ENCODE measurements at regions not wholly inside any gene's neighbourhood (a gene's known extent, or its start where the extent isn't known, plus 50 kb on each side); places are given as distances from the start of the nearest gene placed in this dataset.
A peak's percentile ranks its signal among the peaks of the same experiment; 100 is the strongest.
"Not testable (repeated sequence)": the region's sequence is repeated elsewhere in the genome, so short reads cannot be mapped to it uniquely, and the experiment has no call there.

DNA sequence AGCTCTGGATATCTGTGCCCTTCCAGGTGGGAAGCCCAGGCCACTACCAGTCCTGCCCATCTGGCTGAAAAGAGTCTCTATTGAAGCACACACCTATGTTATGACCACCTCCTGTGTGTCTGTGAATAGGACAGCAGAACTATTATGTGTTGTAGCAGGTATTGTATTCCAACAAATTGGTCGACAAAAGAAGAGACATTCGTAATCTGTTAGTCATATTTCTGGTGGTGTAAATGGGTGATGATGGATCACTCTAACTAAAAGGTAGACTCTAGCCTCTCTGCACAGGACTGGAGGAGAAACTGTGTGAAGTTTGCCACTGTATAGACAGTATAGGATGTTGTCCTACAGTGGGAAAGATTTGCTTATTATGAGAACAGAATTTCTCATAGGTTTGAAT is 416.1 kb downstream of the TMEM38B start:
- DNase-seq = no peak

DNA sequence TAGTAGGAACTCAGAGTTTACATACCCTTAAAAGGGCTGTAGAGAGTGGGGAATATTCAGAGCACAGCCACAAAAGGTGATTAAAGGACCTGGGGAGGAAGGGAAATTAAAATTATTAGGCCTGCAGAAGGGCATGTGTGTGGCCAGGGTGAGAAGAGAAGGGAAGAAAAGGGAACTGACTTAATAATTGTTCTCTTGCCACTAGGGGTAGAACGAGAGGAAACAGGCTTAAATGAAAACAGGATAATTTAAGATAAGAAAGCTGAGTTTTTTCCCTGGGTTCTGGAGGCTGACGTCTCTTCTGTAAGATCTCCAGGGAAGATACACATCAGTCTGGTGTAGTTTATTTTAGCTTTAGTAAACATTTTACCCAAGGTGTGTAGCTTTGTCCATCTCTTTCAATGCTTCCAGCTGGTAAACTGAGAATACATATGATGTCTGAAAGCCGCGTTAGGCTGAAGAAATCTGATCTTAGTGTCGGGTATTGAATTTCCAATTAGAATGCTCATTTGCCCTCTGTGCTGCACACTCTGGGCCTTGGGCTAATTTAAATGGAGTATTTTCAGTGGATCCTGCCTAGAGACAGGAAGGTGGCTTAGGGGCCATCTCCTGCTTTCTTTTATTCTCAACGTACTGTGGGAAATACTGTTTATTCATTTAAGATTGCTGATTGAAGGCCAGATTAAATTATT is 416.8 kb downstream of the TMEM38B start:
- no peak for DNase-seq

DNA sequence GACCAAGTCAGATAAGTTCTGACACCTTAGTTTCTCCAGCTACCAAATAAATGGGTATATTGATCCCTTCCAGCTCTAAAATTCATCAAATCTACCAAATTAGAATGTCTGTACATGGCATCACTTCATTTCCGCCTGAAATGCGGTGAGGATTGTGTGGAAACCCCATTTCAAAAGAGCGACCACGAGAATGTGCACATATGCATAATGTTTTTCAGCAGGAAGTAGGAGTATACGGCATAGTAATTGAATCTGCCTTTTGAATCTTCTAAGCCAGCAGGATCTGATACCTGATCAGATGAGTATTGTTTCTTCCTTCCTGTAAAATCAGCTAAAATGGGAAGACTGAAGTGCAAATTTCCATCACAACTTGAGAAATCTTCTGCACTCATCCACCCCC is 418.6 kb downstream of the TMEM38B start:
- DNase-seq = no peak

DNA sequence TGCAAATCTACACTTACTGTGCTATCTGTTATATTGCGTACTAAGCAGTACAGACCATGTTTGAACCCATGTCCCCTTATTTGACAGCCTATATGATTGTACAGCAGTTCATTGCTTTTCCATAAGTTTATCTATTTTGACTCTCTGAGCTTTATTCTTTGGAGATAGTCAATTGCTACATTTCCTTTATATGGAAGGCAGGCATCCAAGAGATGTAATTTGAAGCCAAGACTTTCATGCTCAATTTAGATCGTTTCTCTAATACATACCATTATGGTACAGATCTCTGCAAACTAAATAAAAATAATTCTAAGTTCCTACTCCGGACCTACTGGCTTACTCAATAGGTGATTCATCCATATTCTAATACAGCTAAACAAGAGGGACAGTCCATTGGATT is 424.8 kb downstream of the TMEM38B start:
- DNase-seq = peak; percentile 32

DNA sequence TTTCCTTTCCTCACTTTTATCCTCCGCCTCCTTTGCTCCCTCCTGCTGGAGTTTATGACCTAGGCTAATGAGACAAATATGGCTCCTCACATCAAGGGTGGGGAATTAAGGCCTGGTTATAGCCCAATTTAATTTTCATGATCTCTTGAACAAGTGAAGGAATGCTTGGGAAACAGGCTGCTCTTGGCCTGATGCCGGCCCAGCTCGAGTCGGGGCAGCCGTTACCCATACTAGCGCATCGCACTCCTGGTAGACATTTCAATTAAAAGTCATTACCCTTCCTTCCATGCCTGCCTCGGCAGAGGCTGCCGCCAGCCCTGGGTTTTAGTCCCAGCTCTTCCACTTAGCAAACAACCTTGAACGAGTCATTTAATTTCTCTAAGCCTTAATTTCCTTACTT is 425.7 kb downstream of the TMEM38B start:
- no peak for DNase-seq

DNA sequence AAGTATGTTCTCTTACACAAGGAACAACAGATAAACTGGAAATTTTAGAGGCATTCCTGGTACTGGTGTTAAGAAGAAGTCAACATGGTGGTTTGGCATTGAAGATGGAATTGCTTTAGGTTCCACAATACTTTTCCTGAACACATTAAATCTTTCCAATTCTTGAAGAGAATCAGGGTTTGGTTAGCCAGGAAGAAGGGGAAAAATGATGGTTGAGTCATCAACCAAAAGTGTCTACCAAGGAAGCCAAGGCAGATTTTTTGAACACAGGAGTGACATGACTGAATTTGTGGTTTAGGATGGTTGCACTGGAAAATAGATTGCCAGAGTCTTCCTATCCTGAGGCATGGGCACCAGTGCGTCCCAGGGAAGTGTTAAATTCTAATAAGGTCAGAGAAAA is 433.4 kb downstream of the TMEM38B start:
- no peak for DNase-seq

DNA sequence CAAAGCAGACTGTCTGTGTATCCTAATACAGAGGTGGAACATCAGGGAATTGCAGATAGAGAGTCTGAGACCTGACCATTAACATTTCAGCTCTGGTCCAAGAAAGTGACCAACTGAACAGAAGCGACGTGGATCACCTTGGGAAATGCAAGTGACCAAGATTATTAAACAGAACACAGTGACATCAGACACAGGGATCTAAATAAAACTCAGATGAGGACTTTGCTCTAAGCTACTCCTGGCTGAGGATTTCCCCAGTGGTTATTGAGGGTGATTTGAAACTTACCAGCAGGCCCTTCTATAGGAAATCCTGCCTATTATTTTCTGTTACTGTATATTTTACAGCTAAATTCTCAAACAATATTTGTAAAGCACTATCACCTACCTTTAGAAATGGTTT is 436.0 kb downstream of the TMEM38B start:
- DNase-seq = no peak

DNA sequence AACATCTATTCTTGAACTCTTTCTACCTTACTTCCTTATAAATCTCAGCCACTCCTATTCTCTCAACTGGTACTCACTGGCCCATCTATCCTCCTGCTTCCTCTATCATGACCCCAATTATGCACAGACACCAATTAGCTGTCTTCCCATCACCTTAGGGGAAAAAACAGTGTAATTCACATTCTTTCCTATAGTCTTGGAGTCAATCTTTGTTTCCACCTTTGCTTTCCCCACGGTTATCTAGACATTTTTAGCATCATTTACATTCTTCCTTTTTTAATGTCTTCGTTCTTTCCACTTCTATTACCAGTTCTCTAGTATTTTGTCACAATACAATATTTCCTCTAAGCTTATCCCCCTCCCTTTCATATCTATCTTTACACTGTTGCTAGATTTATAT is 449.4 kb downstream of the TMEM38B start:
- no peak for DNase-seq

DNA sequence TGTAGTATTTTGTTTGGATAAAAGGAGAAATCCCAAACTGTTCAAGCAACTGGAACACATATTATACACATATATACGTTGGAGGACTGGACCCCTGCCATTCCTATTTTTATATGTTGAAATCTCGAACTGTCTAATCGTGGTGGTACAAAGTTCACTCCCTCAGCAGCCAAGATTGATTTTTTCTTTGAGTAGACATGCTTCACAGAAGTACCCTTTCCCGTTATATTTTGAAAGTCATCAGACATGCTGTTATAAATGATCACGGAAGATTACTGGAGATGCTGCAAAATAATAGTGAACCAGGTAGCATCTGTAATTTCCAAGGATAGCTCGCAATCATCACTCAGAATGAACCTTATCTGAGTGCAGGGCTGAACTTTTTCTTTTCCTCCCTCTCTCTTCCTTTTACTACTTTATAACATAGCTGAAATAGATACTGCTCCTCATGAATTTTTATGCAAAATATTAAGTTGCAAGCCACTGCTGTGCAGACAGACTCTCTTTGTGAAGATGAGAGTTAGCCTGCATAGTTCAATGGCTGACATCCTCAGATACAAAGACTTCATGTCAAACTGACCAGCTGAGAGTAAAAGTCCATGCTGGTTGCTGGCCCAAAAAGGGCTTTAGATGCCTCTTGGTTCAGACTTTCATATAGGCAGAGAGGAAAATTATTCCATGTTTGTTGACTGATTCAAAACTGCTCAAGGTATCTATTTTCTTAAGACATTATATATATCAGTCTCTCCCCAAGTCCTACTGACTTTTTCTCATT is 451.9 kb downstream of the TMEM38B start:
- no peak for DNase-seq

DNA sequence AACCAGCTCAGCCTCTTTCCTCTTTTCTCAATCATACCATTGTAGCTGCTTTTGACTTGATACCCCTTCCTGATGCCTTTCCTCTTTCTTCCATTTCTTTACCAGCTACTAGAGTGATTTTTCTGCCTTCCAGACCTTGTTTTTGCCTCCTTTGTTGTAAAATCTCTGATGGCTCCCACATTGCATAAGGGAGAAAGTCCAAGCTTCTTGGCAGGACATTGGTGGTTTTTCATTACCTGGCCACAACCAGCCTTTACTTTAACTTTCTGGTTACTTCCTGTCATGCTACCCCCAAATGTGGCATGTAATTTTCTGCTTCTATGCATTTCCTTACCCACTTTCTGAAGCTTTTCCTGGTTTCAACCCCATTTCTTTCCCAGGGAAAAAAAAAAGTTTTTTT is 452.5 kb downstream of the TMEM38B start:
- DNase-seq = no peak

DNA sequence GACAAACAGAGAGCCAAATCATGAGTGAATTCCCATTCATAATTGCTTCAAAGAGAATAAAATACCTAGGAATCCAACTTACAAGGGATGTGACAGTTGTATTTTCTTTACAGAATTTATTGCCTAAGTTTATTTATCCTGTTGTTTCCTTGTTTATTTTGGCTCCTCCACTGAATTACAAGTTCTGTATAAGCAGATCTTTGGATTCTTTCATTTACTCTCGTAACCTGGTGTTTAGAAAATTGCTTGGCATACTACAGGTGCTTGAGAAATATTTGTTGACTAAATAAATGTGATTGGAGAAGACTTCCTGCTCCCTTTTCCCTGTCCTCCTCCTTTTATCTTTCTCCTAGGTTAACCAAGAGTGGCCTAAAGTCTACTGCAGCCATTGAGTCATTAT is 455.6 kb downstream of the TMEM38B start:
- DNase-seq = no peak

DNA sequence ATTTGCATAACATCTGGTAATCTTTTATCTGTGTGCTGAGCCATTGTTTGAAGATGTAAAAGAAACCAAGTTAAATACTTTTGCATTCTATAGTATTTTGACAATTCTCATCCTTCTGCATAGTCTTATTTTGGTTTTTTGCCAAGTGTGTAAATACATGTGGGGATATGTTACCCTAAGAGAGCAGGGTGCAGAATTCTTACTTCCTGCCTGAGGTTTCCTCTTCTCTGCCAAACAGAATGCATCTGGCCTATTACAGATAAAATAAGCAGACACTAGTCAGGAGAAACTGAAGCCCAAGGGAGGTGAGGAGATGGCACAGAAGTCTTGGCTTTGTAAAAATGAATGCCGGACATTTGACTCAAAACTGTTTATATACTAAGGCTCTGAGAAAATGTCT is 462.1 kb downstream of the TMEM38B start:
- DNase-seq = no peak

DNA sequence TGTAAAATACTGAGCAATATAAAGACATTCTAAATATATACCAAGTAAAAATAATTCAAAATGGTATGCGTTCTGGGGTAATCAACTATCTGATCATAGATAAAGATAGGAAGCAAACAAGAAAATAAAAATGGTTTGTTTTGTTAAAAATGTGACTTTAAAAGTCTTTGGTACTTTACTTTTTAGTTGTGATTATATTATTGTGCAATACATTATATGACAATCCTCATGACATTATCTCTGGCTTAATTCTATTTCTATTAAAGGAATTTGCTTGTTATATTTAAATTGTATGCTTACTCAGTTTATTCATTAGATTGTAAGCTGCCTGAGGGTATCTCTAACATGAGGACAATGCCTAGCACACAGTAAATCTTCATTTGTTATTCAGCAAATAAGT is 477.9 kb downstream of the TMEM38B start:
- no peak for DNase-seq

DNA sequence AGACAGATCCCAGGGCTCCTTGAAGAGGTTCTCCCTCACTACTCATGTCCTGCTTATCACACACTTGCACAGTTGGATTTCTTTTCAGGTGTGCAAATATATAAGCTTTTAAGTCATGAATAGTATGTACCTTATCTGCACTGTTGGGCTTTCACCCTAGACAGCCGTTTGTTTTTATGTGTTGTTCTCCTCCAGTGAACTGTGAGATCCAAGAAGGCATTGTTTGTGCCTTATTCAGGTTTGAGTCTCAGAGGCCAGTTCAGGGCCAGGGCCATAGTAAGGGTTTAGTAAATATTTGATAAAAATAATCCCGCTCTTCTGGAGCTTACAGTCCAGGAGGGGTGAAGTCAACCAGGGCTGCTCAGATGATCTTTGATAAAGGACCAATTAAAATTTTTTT is 480.0 kb downstream of the TMEM38B start:
- no peak for DNase-seq

DNA sequence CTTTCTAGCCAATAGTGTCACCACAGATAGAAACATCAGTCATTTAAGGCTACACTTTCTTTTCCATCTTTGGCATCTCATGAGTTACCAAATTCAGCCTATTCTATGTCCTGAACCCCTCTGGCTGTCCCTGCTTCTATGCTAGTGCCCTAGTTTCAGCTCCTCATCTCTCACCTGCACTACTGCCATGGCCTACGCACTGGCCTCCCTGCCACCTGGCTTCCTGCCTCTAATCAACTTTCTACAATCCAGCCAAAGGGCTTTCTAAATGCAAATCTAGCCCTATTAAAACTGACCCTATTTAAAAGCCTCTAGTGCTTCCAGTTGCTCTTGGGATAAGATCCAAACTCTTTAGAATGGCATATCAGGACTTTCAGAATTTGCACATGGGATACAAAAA is 482.9 kb downstream of the TMEM38B start:
- DNase-seq = no peak

DNA sequence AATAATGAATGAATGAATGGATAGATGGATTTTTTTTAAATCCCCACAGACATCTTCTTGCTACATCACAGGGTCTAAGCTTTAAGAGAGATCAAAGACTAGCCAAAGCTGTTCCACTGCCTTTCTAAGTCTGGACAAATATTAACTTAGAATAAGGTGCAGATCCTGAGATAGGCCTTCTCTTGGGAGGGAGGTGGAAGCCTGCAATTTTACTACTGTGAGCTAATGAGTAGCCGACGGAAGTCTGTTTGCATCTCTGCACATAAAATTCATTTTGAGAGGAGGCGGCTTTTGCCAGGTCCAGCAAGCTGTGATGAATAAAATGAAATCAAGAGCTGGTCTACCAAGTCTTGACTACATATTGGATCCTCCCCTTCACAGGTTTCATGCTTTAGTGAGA is 484.9 kb downstream of the TMEM38B start:
- DNase-seq = no peak

DNA sequence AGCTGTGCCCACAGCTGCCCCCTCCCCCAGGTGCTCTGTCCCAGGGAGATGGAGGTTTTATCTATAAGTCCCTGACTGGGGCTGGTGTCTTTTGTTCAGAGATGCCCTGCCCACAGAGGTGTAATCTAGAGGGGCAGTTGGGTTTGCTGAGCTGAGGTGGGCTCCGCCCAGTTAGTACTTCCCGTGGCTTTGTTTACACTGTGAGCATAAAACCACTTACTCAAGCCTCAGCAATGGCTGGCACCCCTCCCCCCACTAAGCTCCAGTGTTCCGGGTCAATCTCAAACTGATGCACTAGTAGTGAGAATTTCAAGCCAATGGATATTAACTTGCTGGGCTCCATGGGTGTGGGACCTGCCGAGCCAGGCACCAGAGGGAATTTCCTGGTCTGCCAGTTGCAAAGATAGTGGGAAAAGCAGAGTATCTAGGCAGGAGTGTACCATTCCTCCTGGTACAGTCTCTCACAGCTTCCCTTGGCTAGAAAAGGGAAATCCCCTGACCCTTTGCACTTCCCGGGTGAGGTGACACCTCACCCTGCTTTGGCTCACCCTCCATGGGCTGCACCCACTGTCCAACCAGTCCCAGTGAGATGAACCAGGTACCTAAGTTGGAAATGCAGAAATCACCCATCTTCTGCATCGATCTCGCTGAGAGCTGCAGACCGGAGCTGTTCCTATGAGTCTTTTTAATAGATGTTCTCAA is 509.6 kb downstream of the TMEM38B start:
- not testable (repeated sequence) for DNase-seq

DNA sequence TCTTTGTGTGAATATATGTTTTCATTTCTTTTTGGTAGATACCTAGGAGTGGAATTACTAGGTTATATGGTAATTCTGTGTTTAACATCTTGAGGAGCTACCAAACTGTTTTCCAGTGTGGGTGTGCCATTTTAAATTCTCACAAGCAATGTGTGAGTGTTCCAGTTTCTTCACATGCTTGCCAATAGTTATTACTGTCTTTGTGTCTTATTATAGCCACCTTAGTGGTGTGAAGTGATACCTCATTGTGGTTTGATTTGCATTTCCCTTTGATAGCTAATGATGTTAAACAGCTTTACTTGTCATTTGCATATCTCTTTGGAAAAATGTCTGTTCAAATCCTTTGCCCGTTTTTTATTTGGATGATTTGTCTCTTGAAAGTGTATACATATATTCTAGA is 513.0 kb downstream of the TMEM38B start:
- DNase-seq = no peak

DNA sequence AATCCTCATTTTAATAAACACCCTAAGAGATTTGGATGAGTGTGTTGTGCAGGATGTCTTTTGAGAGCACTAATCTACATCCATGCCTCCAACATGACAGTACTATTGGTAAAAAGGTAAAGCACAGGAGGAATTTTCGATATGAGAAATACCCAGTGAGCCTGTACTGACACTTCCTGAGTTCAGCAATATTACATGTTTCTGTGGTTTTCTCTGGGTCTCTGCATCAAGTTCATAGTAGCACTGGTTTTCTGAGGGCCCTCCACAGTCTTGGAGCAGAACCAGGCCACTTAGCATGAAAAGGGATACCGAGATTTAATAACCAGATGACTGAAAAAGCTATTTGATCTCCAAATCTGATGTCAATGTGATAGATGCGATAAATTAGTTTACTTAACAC is 524.1 kb downstream of the TMEM38B start:
- no peak for DNase-seq

DNA sequence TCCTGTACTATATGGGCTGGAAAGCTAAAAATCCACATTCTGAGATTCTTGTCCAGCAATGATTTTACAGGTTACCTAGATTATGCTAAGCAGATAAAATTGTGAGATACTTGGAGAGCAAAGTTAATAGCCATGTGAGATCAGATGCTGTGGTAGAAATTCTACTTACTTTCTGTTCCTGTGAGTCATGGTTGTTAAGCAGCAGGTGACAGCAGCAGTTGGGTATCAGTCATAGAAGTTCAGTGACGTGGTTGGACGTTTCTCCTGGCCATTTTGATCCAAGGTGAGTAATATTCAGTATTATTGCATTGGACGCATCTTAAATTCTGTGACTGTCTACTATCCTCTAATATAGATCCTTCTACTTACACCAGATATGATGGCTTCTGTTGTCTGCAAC is 524.5 kb downstream of the TMEM38B start:
- DNase-seq = no peak

DNA sequence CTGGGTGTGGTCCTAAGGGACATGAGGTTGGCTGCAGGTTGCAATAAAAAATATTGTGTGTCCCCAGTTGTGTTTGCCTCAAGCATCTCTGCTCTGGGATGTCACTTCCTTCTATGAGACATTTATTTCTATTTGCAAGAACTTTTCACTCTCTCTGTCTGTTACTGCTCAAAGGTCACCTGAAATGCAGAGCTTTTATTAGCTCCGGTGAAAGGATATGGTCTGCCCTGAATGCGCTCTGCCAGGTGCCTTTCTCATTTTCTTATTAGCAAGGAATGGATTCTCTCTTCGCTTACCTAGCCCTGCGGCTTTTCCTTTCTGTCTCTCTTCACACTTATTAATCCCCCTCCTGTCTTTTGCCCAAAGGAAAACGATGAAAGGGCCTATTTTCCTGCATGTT is 526.1 kb downstream of the TMEM38B start:
- DNase-seq = no peak

DNA sequence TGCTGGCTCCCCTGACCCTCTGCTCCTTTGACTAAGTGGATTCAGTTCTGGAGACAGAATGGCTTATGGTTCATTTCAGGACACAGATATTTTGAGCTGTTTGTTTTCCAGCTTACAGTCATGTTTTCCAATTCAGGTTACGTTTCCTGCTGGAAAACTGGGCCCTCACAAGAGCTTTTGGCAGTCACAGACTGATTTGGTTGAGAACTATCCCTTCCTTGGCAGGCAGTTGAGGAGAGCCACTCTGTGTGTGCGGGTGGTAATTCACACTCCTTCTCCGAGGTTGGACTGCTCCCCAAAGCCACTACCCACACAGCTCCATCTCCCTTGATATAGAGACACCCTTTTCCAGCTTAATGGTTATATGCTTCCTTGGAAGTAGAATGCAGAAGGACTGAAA is 534.5 kb downstream of the TMEM38B start:
- DNase-seq = no peak

DNA sequence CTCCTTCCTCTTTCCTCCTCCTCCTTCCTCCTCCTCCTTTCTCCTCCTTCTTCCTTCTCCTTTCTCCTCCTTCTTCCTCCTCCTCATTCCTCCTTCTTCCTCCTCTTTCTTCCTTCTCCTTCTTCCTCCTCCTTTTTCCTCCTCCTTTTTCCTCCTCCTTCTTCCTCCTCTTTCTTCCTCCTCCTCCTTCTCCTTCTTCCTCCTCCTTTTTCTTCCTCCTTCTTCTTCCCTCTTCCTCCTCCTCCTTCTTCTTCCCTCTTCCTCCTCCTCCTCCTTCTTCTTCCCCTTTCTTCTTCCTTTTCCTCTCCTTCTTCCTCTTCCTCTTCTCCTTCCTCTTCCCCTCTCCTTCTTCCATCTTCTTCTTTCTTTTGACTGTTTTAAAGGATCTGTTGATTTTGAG is 538.8 kb downstream of the TMEM38B start:
- DNase-seq = no peak

DNA sequence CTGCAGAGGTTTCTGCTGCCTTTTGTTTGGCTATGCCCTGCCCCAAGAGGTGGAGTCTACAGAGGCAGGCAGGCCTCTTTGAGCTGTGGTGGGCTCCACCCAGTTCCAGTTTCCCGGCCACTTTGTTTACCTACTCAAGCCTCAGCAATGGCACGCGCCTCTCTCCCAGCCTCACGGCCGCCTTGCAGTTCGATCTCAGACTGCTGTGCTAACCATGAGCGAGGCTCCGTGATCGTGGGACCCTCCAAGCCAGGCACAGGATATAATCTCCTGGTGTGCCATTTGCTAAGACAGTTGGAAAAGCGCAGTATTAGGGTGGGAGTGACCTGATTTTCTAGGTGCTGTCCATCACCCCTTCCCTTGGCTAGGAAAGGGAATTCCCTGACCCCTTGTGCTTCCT is 566.6 kb downstream of the TMEM38B start:
- not testable (repeated sequence) for DNase-seq

Data from skin of body (tissue), 1 donor.